ENCODE measurements at regions not wholly inside any gene's neighbourhood (a gene's known extent, or its start where the extent isn't known, plus 50 kb on each side); places are given as distances from the start of the nearest gene placed in this dataset.

DNA sequence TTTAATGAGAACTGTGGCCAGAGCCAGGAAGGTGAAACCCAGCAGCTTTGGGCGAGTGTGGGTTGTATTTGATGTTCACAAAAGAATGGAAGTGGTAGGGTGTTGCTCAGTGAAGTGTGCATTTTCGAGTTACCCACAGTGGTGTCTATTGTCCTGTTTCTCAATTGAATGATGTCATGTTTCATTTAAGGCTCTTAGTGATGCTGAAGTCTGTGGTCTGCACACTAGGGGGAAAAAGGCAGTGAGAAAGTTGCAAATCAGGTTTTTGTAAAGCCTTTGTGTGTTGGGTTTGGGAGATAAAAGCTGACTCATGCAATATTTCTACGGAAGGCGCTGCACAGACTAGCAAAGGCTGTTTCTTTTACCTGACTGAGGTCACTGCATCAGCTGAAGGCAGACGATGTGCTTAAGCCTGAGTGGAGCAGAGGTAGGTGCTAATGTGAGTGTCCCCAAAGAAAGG, 121.1 kb downstream of the PLEKHG1 start:
- TF ChIP-seq, protein P1, sequence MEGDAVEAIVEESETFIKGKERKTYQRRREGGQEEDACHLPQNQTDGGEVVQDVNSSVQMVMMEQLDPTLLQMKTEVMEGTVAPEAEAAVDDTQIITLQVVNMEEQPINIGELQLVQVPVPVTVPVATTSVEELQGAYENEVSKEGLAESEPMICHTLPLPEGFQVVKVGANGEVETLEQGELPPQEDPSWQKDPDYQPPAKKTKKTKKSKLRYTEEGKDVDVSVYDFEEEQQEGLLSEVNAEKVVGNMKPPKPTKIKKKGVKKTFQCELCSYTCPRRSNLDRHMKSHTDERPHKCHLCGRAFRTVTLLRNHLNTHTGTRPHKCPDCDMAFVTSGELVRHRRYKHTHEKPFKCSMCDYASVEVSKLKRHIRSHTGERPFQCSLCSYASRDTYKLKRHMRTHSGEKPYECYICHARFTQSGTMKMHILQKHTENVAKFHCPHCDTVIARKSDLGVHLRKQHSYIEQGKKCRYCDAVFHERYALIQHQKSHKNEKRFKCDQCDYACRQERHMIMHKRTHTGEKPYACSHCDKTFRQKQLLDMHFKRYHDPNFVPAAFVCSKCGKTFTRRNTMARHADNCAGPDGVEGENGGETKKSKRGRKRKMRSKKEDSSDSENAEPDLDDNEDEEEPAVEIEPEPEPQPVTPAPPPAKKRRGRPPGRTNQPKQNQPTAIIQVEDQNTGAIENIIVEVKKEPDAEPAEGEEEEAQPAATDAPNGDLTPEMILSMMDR (IDR thresholded peaks at IDR 0.05; ENCODE audit: extremely low read depth, missing control alignments): no peak
- peak; percentile 72 for DNase-seq (ENCODE audit: low spot score)

DNA sequence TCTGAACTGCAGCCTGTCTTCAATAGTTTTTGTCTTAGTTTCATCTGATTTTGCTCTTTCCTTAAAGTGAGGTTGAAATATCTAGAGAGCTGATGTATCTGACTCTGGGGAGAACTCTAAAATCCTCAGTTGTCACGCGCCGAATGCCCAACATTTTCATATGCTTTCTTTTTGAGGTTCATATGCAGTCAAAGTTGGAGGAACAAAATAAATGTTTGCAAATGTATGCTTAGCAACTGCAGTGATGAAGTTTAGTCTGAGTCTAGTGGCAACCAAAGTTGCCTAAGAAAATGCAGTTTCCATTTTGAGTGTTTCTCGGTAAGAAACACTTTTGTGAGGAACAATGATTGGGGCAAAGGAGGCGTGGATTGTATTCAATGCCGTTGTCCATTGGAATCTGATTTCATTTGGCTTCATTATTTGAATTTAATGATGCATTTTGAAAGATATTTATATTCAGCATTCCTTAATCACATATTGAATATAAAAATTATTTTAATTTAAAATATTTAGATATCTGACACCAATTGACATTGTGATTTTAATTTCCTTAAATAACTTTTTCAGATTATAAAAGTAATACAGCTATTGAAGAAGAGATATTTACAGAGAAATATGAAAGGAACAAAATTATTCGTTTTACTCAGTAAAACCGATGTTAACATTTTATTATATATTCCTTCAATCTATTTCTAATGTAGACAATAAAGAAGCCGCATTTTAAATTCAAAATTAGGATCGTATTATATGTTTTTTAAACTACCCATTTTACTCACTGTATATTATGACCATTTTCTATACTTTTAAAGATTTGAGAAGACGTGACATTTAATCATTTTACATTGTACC, 122.0 kb downstream of the PLEKHG1 start:
- TF ChIP-seq, protein P1 (IDR thresholded peaks at IDR 0.05; ENCODE audit: extremely low read depth, missing control alignments): no peak
- DNase-seq (ENCODE audit: low spot score): no peak

DNA sequence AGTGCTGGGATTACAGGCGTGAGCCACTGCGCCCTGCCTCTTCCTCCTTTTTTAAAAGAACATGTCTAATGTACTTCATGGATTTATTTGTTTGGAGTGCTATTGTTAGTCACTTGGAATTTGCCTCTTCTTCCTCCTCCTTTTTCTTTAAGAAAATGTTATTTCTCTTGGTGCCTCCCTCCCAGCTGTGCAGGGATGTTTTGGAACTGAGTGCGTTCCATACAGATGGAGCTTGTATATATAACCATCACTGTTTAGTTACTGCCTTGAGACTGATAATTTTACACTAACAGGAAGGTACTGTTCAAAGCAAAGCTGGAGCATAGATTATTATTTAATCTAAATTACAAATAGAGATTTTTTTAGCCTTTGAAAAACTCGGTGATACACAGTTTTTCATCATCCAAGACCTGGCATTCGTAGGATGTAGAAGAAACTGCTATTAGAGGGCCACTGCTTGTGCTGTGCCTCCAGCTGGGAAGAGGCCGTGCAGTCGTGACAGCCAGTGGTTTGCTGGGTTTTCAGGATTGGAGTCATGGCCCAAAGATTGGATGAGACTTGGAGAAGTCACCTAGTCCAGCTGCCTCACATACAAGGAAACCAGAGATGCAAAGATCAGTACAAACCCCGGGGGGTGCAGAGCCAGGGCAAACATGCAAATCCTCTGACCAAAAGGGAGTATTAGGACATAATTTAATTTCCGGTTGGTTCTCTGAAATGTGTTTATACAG, 123.1 kb downstream of the PLEKHG1 start:
- DNase-seq (ENCODE audit: low spot score): no peak
- TF ChIP-seq, protein P1 (IDR thresholded peaks at IDR 0.05; ENCODE audit: extremely low read depth, missing control alignments): no peak

DNA sequence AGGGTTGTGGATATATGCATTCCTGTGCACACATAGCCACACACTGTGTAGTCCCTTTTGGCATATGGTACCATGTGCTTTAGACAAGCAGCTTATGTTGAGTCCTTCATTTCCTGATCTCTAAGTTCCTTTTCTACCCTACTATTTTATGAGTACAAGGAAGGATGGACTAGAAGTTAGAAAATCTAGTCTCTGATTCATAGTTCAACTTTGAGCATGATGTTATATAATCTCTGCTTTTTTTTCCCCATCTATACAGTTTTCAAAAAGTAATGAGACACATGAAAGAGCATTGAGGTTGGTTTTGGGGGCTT, 123.6 kb downstream of the PLEKHG1 start:
- DNase-seq (ENCODE audit: low spot score): no peak
- TF ChIP-seq, protein P1 (IDR thresholded peaks at IDR 0.05; ENCODE audit: extremely low read depth, missing control alignments): no peak

DNA sequence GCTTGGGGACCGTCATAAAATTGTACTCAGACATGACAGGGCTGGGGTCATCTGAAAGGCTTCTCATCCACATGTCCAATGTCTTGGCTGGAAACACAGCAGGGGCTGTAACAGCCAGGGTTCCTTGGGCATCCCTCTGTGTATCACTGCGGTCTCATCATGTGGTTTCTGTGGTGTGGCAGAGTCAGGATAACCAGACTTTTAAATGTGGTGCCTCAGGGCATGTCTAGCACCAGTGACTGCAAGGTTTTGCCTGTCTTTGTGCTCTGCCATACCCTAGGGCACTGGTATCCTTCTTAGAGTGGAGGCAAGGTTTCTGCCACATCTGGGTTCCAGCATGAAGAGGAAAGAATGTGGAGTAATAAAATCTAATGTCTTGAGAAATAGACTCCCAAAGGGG, 124.2 kb downstream of the PLEKHG1 start:
- no peak for DNase-seq (ENCODE audit: low spot score)

DNA sequence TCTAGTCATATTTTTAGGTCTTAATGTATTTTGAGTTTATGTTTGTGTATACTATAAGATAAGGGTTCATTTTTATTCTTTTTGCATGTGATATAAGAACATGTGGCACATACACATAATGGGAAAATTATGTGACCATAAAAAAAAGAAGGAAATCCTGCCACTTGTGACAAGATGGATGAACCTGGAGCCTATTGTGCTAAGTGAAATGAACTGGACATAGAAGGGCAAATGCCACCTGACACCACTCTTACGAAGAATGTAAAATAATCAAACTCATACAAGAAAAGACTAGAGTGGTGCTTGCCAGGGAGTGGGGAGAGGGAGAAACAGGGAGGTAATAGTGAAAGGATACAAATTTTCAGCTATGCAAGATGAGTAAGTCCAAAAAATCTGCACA, 126.1 kb downstream of the PLEKHG1 start:
- DNase-seq (ENCODE audit: low spot score): no peak

More for the DNA sequence above, 124.2 kb downstream of the PLEKHG1 start:
- TF ChIP-seq, protein P1 (IDR thresholded peaks at IDR 0.05; ENCODE audit: extremely low read depth, missing control alignments): no peak

More for the DNA sequence above, 126.1 kb downstream of the PLEKHG1 start:
- TF ChIP-seq, protein P1 (IDR thresholded peaks at IDR 0.05; ENCODE audit: extremely low read depth, missing control alignments): no peak
